Lower leg skin (tissue), 3 donors: ENCODE measurements at regions not wholly inside any gene's neighbourhood (a gene's known extent, or its start where the extent isn't known, plus 50 kb on each side); places are given as distances from the start of the nearest gene placed in this dataset.

Source experiments
- CTCF ChIP-seq, 3 donors: fragments of 450-650 bp; IDR thresholded peaks; one replicate each; pipeline ENCODE4 v1.5.1; 2016; ENCODE audit warnings: antibody characterized with exemption in 3 of 3, mild to moderate bottlenecking in 3 of 3, moderate library complexity in 2 of 3
- POLR2A ChIP-seq, 2 donors: fragments of 450-650 bp; IDR thresholded peaks; one replicate each; pipeline ENCODE4 v1.6.1; 2016 to 2017; ENCODE audit warnings: antibody characterized with exemption in 2 of 2, mild to moderate bottlenecking in 1 of 2, moderate library complexity in 1 of 2

GRCh38 chr9:96047116-96047639, 171.7 kb downstream of the ERCC6L2 start:
- no peak for TF ChIP-seq POLR2A (IDR thresholded peaks at IDR 0.05)
- no peak for TF ChIP-seq CTCF (IDR thresholded peaks at IDR 0.05)
